Coronary artery (tissue), 2 donors: ENCODE measurements at regions not wholly inside any gene's neighbourhood (a gene's known extent, or its start where the extent isn't known, plus 50 kb on each side); places are given as distances from the start of the nearest gene placed in this dataset.

Experiments
- DNase-seq: peaks from one replicate; pipeline ENCODE4 v3.0.0-alpha.2; 2017; ENCODE audit warnings: low spot score
- H3K27ac ChIP-seq, 2 donors: fragments of 200-600 bp; sonication (generic); one replicate each; pipeline ENCODE4 v1.5.1; 2016 to 2019
- H3K4me3 ChIP-seq: fragments of 200-600 bp; sonication (generic); 2 replicates; pipeline ENCODE4 v1.5.1; 2016; ENCODE audit warnings: mild to moderate bottlenecking, moderate library complexity
- TF ChIP-seq, protein P1 (sequence below): fragments of 200-600 bp; sonication (generic); IDR thresholded peaks from one replicate; pipeline ENCODE4 v1.5.1; 2019; ENCODE audit warnings: antibody characterized with exemption

DNA sequence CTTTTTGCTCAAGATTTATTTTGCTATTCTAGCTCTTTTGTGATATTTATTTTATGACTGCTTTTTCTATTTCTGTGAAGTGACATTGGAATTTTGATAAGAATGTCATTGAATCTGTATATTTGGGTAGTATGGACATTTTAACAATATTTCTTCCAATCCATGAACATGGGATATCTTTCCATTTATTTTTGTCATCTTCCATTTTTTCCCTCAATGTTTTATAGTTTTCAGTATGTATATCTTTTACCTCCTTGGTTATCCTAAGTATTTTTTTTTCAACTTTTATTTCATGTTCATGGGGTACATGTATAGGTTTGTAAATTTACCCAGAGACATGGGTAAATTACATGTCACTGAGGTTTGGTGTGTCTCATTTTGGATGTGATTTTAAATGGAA lies 74.1 kb upstream of the PREP start:
- TF ChIP-seq, protein P1, sequence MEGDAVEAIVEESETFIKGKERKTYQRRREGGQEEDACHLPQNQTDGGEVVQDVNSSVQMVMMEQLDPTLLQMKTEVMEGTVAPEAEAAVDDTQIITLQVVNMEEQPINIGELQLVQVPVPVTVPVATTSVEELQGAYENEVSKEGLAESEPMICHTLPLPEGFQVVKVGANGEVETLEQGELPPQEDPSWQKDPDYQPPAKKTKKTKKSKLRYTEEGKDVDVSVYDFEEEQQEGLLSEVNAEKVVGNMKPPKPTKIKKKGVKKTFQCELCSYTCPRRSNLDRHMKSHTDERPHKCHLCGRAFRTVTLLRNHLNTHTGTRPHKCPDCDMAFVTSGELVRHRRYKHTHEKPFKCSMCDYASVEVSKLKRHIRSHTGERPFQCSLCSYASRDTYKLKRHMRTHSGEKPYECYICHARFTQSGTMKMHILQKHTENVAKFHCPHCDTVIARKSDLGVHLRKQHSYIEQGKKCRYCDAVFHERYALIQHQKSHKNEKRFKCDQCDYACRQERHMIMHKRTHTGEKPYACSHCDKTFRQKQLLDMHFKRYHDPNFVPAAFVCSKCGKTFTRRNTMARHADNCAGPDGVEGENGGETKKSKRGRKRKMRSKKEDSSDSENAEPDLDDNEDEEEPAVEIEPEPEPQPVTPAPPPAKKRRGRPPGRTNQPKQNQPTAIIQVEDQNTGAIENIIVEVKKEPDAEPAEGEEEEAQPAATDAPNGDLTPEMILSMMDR, result no peak
- DNase-seq, result no peak
- no peak overlapping the region for H3K4me3 ChIP-seq
- no peak overlapping the region for H3K27ac ChIP-seq

DNA sequence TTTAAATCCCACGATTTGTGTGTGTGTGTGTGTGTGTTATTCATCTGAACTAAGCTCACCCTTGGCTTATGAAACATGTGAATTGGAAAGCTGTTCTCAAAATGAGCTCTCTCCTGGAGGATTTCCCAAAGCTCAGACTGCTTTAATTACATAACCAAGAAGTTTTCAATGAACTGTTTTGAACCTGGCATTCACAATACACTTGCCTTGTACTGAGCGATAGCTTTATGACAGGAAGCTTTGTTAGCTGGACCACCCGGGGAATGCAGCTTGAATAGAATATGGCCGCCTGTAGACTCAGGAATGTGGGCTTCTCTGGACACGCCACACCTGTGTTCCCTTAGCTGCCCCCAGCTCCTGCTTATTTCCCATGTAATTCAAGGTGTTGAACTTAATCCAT lies 71.4 kb upstream of the PREP start:
- DNase-seq, result no peak
- no peak overlapping the region for H3K4me3 ChIP-seq
- TF ChIP-seq, protein P1, result no peak
- no peak overlapping the region for H3K27ac ChIP-seq

DNA sequence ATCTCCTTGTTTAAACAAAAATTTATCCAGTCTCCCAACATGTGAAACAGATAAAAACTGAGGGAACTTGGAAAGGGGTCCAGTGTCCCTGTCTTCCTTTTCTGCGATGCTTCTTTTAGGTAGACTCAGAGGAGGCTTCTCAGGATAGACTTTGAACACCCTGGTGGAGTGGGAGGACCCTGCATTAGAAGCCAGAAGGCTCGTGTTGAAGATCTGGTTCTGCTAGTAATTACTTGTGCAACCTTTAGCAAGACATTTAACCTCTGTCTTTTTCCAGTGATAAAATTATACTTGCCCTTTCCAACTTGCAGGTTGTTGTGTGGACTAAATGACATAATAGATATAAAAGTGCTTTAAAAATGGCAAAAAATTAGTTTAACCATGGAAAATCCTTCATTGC lies 67.1 kb upstream of the PREP start:
- H3K4me3 ChIP-seq, result no peak overlapping the region
- no peak overlapping the region for H3K27ac ChIP-seq
- DNase-seq, result no peak
- TF ChIP-seq, protein P1, result no peak

DNA sequence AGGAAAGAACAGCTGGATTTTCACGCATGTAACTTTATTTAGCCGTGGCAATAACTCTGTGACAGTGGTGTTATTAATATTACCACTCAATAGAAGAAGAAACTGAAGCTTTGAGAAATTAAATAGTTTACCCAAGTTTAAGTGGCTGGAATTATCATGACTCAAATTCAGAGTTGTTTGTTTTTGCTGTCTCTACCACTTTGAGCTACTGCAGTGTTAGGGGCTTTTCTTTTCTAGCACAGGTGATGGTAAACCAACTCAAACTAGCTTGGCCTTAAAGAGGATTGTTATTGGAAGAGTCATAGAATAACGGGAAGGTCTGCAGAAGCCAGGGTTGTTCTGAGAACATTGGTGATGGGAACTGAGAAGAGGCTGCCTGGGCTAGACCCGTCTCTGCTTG lies 66.0 kb upstream of the PREP start:
- no peak overlapping the region for H3K4me3 ChIP-seq
- TF ChIP-seq, protein P1, result no peak
- no peak for DNase-seq
- no peak overlapping the region for H3K27ac ChIP-seq

DNA sequence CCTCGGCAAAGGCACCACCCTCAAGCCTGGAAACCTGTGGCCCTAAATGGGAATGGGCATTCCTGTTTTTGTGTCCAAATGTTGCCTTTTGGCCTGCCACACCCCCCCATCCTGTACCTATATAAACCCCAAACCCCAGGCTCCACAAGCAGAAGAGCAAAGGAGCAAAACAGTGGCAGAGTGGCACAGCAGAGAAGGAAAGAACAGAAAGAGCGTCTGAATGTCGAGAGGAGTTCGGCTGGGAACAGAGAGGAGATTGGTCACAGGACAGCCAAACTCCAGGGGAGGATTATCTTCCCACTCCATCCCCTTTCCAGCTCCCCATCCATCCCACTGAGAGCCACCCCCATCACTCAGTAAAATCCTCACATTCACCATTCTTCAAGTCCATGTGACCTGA lies 58.0 kb upstream of the PREP start:
- no peak for DNase-seq
- Histone ChIP-seq H3K4me3 (no peak overlapping the region), H3K27ac (no peak overlapping the region)
- TF ChIP-seq, protein P1, result no peak

DNA sequence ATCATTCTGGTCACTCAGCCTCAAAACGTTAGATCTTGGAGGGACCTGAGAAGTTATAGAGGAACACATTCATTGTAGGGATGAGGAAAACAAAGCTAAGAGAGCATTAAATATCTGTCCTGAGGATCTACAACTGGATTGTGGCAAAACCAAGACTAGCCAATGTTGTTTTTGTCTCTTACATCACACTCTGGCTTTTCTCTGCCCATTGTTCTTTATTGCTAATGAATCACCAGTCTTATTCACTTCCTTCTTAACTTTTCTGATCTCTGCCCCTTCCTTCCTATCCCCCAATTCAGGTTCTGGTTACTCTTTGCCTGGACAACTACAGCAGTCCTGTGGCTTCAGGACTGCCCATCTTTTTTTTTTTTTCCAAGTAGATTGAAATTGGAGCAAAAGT lies 57.0 kb upstream of the PREP start:
- Histone ChIP-seq H3K27ac (no peak overlapping the region), H3K4me3 (no peak overlapping the region)
- TF ChIP-seq, protein P1, result no peak
- no peak for DNase-seq

DNA sequence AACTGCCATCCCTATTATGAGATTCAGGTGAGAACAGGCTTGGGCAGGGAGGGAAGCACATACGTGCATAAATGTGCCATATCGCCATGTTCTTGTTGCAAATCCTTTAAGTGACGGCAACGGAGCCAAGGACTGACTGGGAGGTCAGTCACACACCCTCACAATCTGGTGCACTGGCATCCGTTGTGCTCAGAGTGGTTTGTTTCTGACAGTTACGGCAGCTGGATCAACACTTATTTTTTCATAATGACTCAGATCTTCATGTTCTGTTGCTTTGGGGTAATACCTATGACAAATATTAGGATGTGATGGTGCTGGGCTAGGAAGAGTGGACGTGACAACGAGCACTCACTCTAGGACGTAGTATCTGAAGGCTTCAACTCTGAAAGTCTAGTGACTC lies 56.2 kb upstream of the PREP start:
- TF ChIP-seq, protein P1, result no peak
- no peak for DNase-seq
- H3K4me3 ChIP-seq, result no peak overlapping the region
- H3K27ac ChIP-seq, result no peak overlapping the region
